Stimulated activated naive B cell treated with anti-CD40 and anti-IgM and Interleukin-4, amounts not matched to agents 10 μg/mL and 1 μg/mL and 100 μg/mL, for 72 hours (primary cell): ENCODE measurements at regions not wholly inside any gene's neighbourhood (a gene's known extent, or its start where the extent isn't known, plus 50 kb on each side); places are given as distances from the start of the nearest gene placed in this dataset.
A peak's percentile ranks its signal among the peaks of the same experiment; 100 is the strongest.

Experiments
- ATAC-seq, 2 donors: fragments of 150-1000 bp; cut with Tn5 transposase; replicated peaks; 2 replicates each; pipeline ENCODE4 v1.10.0; 2021; ENCODE audit warnings: moderate library complexity in 1 of 2
- DNase-seq: peaks from one replicate; pipeline ENCODE4 v3.0.0; 2021
- H3K27ac Mint-ChIP-seq: one replicate; pipeline ENCODE4 v1.8.0; 2022; ENCODE audit warnings: mild to moderate bottlenecking, mixed read lengths
- H3K27me3 Mint-ChIP-seq, 2 donors: one replicate each; pipeline ENCODE4 v1.8.0; 2022; ENCODE audit warnings: mixed read lengths in 2 of 2
- H3K36me3 Mint-ChIP-seq, 2 donors: one replicate each; pipeline ENCODE4 v1.8.0; 2022; ENCODE audit warnings: mixed read lengths in 2 of 2, mild to moderate bottlenecking in 1 of 2
- H3K4me1 Mint-ChIP-seq, 2 donors: one replicate each; pipeline ENCODE4 v1.8.0; 2022; ENCODE audit warnings: mixed read lengths in 2 of 2, mild to moderate bottlenecking in 1 of 2
- H3K4me3 Mint-ChIP-seq, 2 donors: one replicate each; pipeline ENCODE4 v1.8.0; 2022; ENCODE audit warnings: mild to moderate bottlenecking in 2 of 2, mixed read lengths in 2 of 2, moderate library complexity in 1 of 2
- H3K9me3 Mint-ChIP-seq, 2 donors: one replicate each; pipeline ENCODE4 v1.8.0; 2022; ENCODE audit warnings: mixed read lengths in 2 of 2, mild to moderate bottlenecking in 1 of 2

- no peaks in the 10 kb centered on the region for H3K36me3 Mint-ChIP-seq
- H3K27me3 Mint-ChIP-seq, result no peaks in the 10 kb centered on the region
- H3K4me3 Mint-ChIP-seq, result no peak overlapping the region
- no peak for ATAC-seq
- H3K9me3 Mint-ChIP-seq, result peaks cover 0 to 1% of the 10 kb centered on the region in 2 donors
- no peaks in the 10 kb centered on the region for H3K4me1 Mint-ChIP-seq
- no peak for DNase-seq
- no peak overlapping the region for H3K27ac Mint-ChIP-seq
Observed at GRCh38 chr4:24096603-24097002, 206.8 kb upstream of the PPARGC1A start.

GRCh38 chr4:24094726-24095125 lies 204.9 kb upstream of the PPARGC1A start:
- Mint-ChIP-seq H3K27ac (no peak overlapping the region), H3K27me3 (no peaks in the 10 kb centered on the region), H3K4me3 (no peak overlapping the region), H3K4me1 (no peaks in the 10 kb centered on the region), H3K9me3 (peaks cover 0 to 1% of the 10 kb centered on the region in 2 donors), H3K36me3 (no peaks in the 10 kb centered on the region)
- ATAC-seq, result no peak
- no peak for DNase-seq

- H3K4me3 Mint-ChIP-seq, result no peak overlapping the region
- no peak overlapping the region for H3K27ac Mint-ChIP-seq
- DNase-seq, result no peak
- H3K9me3 Mint-ChIP-seq, result peaks cover 0 to 1% of the 10 kb centered on the region in 2 donors
- H3K4me1 Mint-ChIP-seq, result no peaks in the 10 kb centered on the region
- H3K36me3 Mint-ChIP-seq, result no peaks in the 10 kb centered on the region
- no peak for ATAC-seq
- H3K27me3 Mint-ChIP-seq, result no peaks in the 10 kb centered on the region
Observed at GRCh38 chr4:24093446-24093845, 203.6 kb upstream of the PPARGC1A start.

GRCh38 chr4:24091639-24092233 lies 201.9 kb upstream of the PPARGC1A start:
- DNase-seq (no peak), ATAC-seq (no peak)
- Mint-ChIP-seq H3K36me3 (no peaks in the 10 kb centered on the region), H3K9me3 (peaks cover 0 to 1% of the 10 kb centered on the region in 2 donors), H3K27me3 (no peaks in the 10 kb centered on the region), H3K4me1 (no peaks in the 10 kb centered on the region), H3K4me3 (no peak overlapping the region), H3K27ac (no peak overlapping the region)

- Mint-ChIP-seq H3K4me1 (no peaks in the 10 kb centered on the region), H3K36me3 (no peaks in the 10 kb centered on the region), H3K4me3 (no peak overlapping the region), H3K27ac (no peak overlapping the region), H3K27me3 (no peaks in the 10 kb centered on the region), H3K9me3 (no peaks in the 10 kb centered on the region)
- ATAC-seq (no peak), DNase-seq (no peak)
Observed at GRCh38 chr4:24089851-24090534, 200.1 kb upstream of the PPARGC1A start.

GRCh38 chr4:24080871-24081270 lies 191.0 kb upstream of the PPARGC1A start:
- Mint-ChIP-seq H3K9me3 (peaks cover 2 to 3% of the 10 kb centered on the region in 2 donors), H3K4me3 (no peak overlapping the region), H3K36me3 (no peaks in the 10 kb centered on the region), H3K4me1 (no peaks in the 10 kb centered on the region), H3K27ac (no peak overlapping the region), H3K27me3 (no peaks in the 10 kb centered on the region)
- DNase-seq (no peak), ATAC-seq (no peak)

GRCh38 chr4:24078347-24078962 lies 188.6 kb upstream of the PPARGC1A start:
- Mint-ChIP-seq H3K9me3 (peaks cover 7% of the 10 kb centered on the region in 2 donors), H3K4me3 (no peak overlapping the region), H3K4me1 (no peaks in the 10 kb centered on the region), H3K36me3 (no peaks in the 10 kb centered on the region), H3K27ac (no peak overlapping the region), H3K27me3 (no peaks in the 10 kb centered on the region)
- ATAC-seq (no peak), DNase-seq (no peak)

- H3K36me3 Mint-ChIP-seq, result no peaks in the 10 kb centered on the region
- no peak for ATAC-seq
Observed at GRCh38 chr4:24076811-24077210, 187.0 kb upstream of the PPARGC1A start.

GRCh38 chr4:24073948-24074347 lies 184.1 kb upstream of the PPARGC1A start:
- peaks cover 7 to 9% of the 10 kb centered on the region in 2 donors for H3K9me3 Mint-ChIP-seq
- no peak overlapping the region for H3K27ac Mint-ChIP-seq
- H3K4me1 Mint-ChIP-seq, result no peaks in the 10 kb centered on the region
- no peak overlapping the region for H3K4me3 Mint-ChIP-seq
- ATAC-seq (no peak), DNase-seq (no peak)
- H3K36me3 Mint-ChIP-seq, result no peaks in the 10 kb centered on the region
- H3K27me3 Mint-ChIP-seq, result no peaks in the 10 kb centered on the region

More at GRCh38 chr4:24076811-24077210, 187.0 kb upstream of the PPARGC1A start:
- Mint-ChIP-seq H3K27me3 (no peaks in the 10 kb centered on the region), H3K4me3 (no peak overlapping the region), H3K27ac (no peak overlapping the region), H3K9me3 (peaks cover 7% of the 10 kb centered on the region in 2 donors), H3K4me1 (no peaks in the 10 kb centered on the region)
- no peak for DNase-seq

GRCh38 chr4:24071612-24072372 lies 181.9 kb upstream of the PPARGC1A start:
- no peak for DNase-seq
- no peak for ATAC-seq
- H3K36me3 Mint-ChIP-seq, result no peaks in the 10 kb centered on the region
- H3K27me3 Mint-ChIP-seq, result no peaks in the 10 kb centered on the region
- peaks cover 7 to 9% of the 10 kb centered on the region in 2 donors for H3K9me3 Mint-ChIP-seq
- H3K4me1 Mint-ChIP-seq, result no peaks in the 10 kb centered on the region
- no peak overlapping the region for H3K27ac Mint-ChIP-seq
- H3K4me3 Mint-ChIP-seq, result no peak overlapping the region

- Mint-ChIP-seq H3K9me3 (peaks cover 0 to 4% of the 10 kb centered on the region in 2 donors), H3K27me3 (no peaks in the 10 kb centered on the region), H3K36me3 (no peaks in the 10 kb centered on the region), H3K4me3 (no peak overlapping the region), H3K4me1 (no peaks in the 10 kb centered on the region), H3K27ac (no peak overlapping the region)
- DNase-seq (no peak), ATAC-seq (peak in 1 of 2 donors; percentile 14)
Observed at GRCh38 chr4:24070117-24070516, 180.3 kb upstream of the PPARGC1A start.

- ATAC-seq, result no peak
- DNase-seq, result no peak
- Mint-ChIP-seq H3K27ac (no peak overlapping the region), H3K4me1 (no peaks in the 10 kb centered on the region), H3K36me3 (no peaks in the 10 kb centered on the region), H3K4me3 (no peak overlapping the region), H3K27me3 (no peaks in the 10 kb centered on the region), H3K9me3 (peaks cover 2 to 5% of the 10 kb centered on the region in 2 donors)
Observed at GRCh38 chr4:24067367-24068193, 177.7 kb upstream of the PPARGC1A start.

- Mint-ChIP-seq H3K9me3 (peaks cover under 1 to 5% of the 10 kb centered on the region in 2 donors), H3K27ac (no peak overlapping the region), H3K4me1 (no peaks in the 10 kb centered on the region), H3K4me3 (no peak overlapping the region), H3K36me3 (no peaks in the 10 kb centered on the region), H3K27me3 (no peaks in the 10 kb centered on the region)
- ATAC-seq (no peak), DNase-seq (no peak)
Observed at GRCh38 chr4:24065974-24066373, 176.1 kb upstream of the PPARGC1A start.

- DNase-seq (no peak), ATAC-seq (no peak)
- H3K4me1 Mint-ChIP-seq, result no peaks in the 10 kb centered on the region
- no peak overlapping the region for H3K27ac Mint-ChIP-seq
- H3K36me3 Mint-ChIP-seq, result no peaks in the 10 kb centered on the region
- H3K27me3 Mint-ChIP-seq, result no peaks in the 10 kb centered on the region
- H3K9me3 Mint-ChIP-seq, result peaks cover 0 to 5% of the 10 kb centered on the region in 2 donors
- H3K4me3 Mint-ChIP-seq, result no peak overlapping the region
Observed at GRCh38 chr4:24063731-24064130, 173.9 kb upstream of the PPARGC1A start.
